ENCODE measurements at regions not wholly inside any gene's neighbourhood (a gene's known extent, or its start where the extent isn't known, plus 50 kb on each side); places are given as distances from the start of the nearest gene placed in this dataset.

DNA sequence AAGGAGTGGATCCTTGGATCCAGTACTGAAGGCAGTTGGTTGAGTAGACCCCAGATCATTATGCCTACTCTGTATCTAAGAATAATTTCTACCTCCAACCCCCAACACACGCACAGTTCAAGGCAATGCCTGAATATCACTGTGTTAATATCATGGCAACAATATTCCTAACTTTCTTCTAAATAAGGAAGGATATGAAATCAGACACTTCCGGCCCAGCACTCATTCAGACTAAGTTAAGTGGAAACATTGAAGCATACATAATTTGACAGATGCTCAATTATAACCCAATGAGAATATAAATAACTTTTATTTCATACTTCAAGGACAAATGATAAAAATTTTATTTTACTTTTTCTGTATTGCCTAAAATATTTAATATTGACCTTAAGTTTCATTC lies 153.6 kb upstream of the COL3A1 start:
- Histone ChIP-seq H4K20me1 (no peaks in the 10 kb centered on the region), H3K4me3 (no peak overlapping the region), H3K9ac (no peak overlapping the region), H3K36me3 (no peaks in the 10 kb centered on the region), H3K27ac (no peak overlapping the region), H3K4me2 (no peak overlapping the region), H3K27me3 (no peaks in the 10 kb centered on the region), H3K9me3 (replicated peaks in 1 of 11) (no peaks in the 10 kb centered on the region), H3K4me1 (peaks cover 0 to 10% (median 0%) of the 10 kb centered on the region in 10 experiments; a peak in 6 of 20 replicates)
- TF ChIP-seq Cebpa-rat (IDR thresholded peaks at IDR 0.05), result no peak

DNA sequence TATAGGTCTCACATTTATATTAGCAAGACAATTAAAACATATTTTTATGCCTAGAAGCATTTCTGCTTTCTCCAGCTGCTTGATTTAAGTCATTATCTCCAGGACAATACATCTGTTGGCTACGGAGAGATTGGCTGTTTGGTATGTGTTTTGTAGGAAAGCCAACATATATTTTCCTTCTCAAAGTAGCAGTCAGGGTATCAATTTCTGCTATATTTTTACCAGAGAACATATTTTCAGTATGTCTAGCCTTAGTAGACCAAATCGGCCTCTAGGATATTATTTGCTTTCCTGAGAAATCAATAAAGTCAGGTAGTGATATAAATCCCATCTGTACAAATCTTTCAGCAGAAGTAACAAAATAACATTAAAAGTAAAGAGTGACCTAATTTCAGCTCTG lies 150.0 kb upstream of the COL3A1 start:
- H3K9ac ChIP-seq, result no peak overlapping the region
- H3K4me1 ChIP-seq, result peaks cover 0 to under 1% (median 0%) of the 10 kb centered on the region in 10 experiments; a peak in 1 of 20 replicates
- no peak overlapping the region for H3K4me2 ChIP-seq
- no peak for TF ChIP-seq Cebpa-rat (IDR thresholded peaks at IDR 0.05)
- H3K4me3 ChIP-seq, result no peak overlapping the region
- no peak overlapping the region for H3K27ac ChIP-seq
- no peaks in the 10 kb centered on the region for H3K27me3 ChIP-seq
- H4K20me1 ChIP-seq, result no peaks in the 10 kb centered on the region
- no peaks in the 10 kb centered on the region for H3K36me3 ChIP-seq
- H3K9me3 ChIP-seq (replicated peaks in 1 of 11), result no peaks in the 10 kb centered on the region

GRCh38 chr2:188833331-188833730 lies 140.8 kb upstream of the COL3A1 start:
- no peaks in the 10 kb centered on the region for H4K20me1 ChIP-seq
- no peaks in the 10 kb centered on the region for H3K27me3 ChIP-seq
- no peak overlapping the region for H3K4me3 ChIP-seq
- no peak for TF ChIP-seq Cebpa-rat (IDR thresholded peaks at IDR 0.05)
- H3K4me2 ChIP-seq, result no peak overlapping the region
- H3K9me3 ChIP-seq (replicated peaks in 1 of 11), result peaks cover 9 to 23% (median 13%) of the 10 kb centered on the region in 11 experiments
- no peaks in the 10 kb centered on the region for H3K4me1 ChIP-seq
- no peak overlapping the region for H3K27ac ChIP-seq
- no peak overlapping the region for H3K9ac ChIP-seq
- no peaks in the 10 kb centered on the region for H3K36me3 ChIP-seq

DNA sequence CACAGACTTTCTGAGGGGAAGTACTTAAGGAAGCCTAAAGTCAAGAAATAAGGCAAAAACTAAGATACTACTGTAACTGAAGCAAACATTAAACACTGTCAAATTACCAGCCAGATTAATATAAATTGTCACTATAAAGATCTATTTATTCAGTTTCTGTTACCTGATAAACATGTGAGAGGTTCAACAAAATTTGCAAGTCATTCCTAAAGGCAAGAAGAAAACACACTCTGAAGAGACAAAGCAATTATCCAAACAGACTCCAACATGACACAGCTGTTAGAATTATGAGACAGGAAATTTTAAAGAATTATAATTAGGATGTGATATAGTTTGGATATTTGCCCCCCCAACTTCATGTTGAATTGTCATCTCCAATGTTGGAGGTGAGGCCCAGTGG lies 140.4 kb upstream of the COL3A1 start:
- Histone ChIP-seq H3K27me3 (no peaks in the 10 kb centered on the region), H3K27ac (no peak overlapping the region), H4K20me1 (no peaks in the 10 kb centered on the region), H3K4me3 (no peak overlapping the region), H3K36me3 (no peaks in the 10 kb centered on the region), H3K9ac (no peak overlapping the region), H3K4me1 (no peaks in the 10 kb centered on the region), H3K9me3 (replicated peaks in 1 of 11) (peaks cover 9 to 28% (median 15%) of the 10 kb centered on the region in 11 experiments), H3K4me2 (no peak overlapping the region)
- TF ChIP-seq Cebpa-rat (IDR thresholded peaks at IDR 0.05), result no peak

- no peak overlapping the region for H3K27ac ChIP-seq
- no peaks in the 10 kb centered on the region for H3K36me3 ChIP-seq
- no peaks in the 10 kb centered on the region for H3K4me1 ChIP-seq
- no peak overlapping the region for H3K4me2 ChIP-seq
- peaks cover 6 to 28% (median 16%) of the 10 kb centered on the region in 11 experiments for H3K9me3 ChIP-seq (replicated peaks in 1 of 11)
- no peaks in the 10 kb centered on the region for H4K20me1 ChIP-seq
- H3K4me3 ChIP-seq, result no peak overlapping the region
- no peak overlapping the region for H3K9ac ChIP-seq
- no peaks in the 10 kb centered on the region for H3K27me3 ChIP-seq
- TF ChIP-seq Cebpa-rat (IDR thresholded peaks at IDR 0.05), result no peak
These were observed 139.2 kb upstream of the COL3A1 start for GRCh38 chr2:188835006-188835405.

DNA sequence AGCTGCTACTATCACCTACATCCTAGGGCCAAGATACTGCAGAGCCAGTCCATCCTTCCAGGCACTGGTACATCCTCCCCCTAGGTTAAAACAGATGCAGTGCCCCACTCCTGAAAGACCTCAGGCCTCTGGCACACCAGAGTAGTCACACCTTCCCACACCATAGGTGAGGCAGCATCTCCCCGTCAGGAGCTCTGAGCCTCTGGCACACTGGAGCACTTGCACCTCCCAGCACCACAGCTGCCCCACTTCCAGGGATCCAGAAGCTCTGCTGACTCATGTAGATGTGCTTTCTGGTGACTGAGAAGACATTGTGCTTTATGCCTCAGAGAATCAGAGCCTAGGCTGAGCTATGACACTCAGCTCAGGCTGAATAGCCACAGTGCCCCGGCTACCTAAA lies 138.4 kb upstream of the COL3A1 start:
- no peak overlapping the region for H3K4me3 ChIP-seq
- no peak overlapping the region for H3K27ac ChIP-seq
- H3K4me2 ChIP-seq, result no peak overlapping the region
- no peaks in the 10 kb centered on the region for H3K27me3 ChIP-seq
- no peaks in the 10 kb centered on the region for H3K36me3 ChIP-seq
- H3K9ac ChIP-seq, result no peak overlapping the region
- H3K9me3 ChIP-seq (replicated peaks in 1 of 11), result peaks cover 0 to 20% (median 10%) of the 10 kb centered on the region in 11 experiments; a peak in 15 of 22 replicates
- no peaks in the 10 kb centered on the region for H3K4me1 ChIP-seq
- no peak for TF ChIP-seq Cebpa-rat (IDR thresholded peaks at IDR 0.05)
- no peaks in the 10 kb centered on the region for H4K20me1 ChIP-seq

- H3K4me2 ChIP-seq, result no peak overlapping the region
- H3K36me3 ChIP-seq, result no peaks in the 10 kb centered on the region
- no peak for TF ChIP-seq Cebpa-rat (IDR thresholded peaks at IDR 0.05)
- no peaks in the 10 kb centered on the region for H3K27me3 ChIP-seq
- no peak overlapping the region for H3K4me3 ChIP-seq
- peaks cover 0 to 8% (median 0%) of the 10 kb centered on the region in 11 experiments; a peak in 5 of 22 replicates for H3K9me3 ChIP-seq (replicated peaks in 1 of 11)
- no peaks in the 10 kb centered on the region for H4K20me1 ChIP-seq
- H3K27ac ChIP-seq, result no peak overlapping the region
- no peak overlapping the region for H3K9ac ChIP-seq
- no peaks in the 10 kb centered on the region for H3K4me1 ChIP-seq
These were observed 128.5 kb upstream of the COL3A1 start for GRCh38 chr2:188845692-188846091.

DNA sequence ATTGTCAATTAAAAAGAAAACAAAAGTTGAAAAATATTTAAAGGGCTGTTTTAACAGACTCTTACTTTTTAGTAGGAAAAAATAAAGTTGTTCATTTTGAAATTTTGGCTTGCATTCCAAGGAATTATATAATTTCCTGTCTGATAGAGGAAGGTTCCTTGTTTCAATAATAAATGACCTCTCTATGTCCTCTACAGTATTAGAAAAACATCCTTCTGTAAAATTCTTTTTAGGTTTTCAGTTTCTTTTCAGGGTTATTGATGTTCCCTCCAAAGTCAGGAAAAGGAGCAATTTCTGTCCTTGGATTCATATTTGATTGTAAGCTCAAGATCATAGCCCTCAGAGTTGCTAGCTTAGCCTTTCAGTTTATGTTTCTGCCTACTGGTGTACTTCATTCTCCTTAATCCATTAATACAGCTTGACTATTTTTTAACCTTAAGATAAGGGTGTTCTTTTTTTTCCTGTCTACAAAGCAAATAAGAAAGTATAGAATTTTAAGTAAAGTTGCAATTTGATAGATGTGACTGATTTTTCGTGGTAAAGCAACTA lies 125.2 kb upstream of the COL3A1 start:
- Histone ChIP-seq H3K36me3 (no peaks in the 10 kb centered on the region), H3K27me3 (no peaks in the 10 kb centered on the region), H3K4me3 (no peak overlapping the region), H4K20me1 (no peaks in the 10 kb centered on the region), H3K4me1 (no peaks in the 10 kb centered on the region), H3K27ac (no peak overlapping the region), H3K9me3 (replicated peaks in 1 of 11) (no peaks in the 10 kb centered on the region), H3K4me2 (no peak overlapping the region), H3K9ac (no peak overlapping the region)
- TF ChIP-seq Cebpa-rat (IDR thresholded peaks at IDR 0.05), result no peak

GRCh38 chr2:188850786-188851185 lies 123.4 kb upstream of the COL3A1 start:
- Histone ChIP-seq H4K20me1 (no peaks in the 10 kb centered on the region), H3K4me2 (no peak overlapping the region), H3K9me3 (replicated peaks in 1 of 11) (no peaks in the 10 kb centered on the region), H3K4me1 (no peaks in the 10 kb centered on the region), H3K9ac (no peak overlapping the region), H3K27me3 (no peaks in the 10 kb centered on the region), H3K4me3 (no peak overlapping the region), H3K36me3 (no peaks in the 10 kb centered on the region), H3K27ac (no peak overlapping the region)
- no peak for TF ChIP-seq Cebpa-rat (IDR thresholded peaks at IDR 0.05)

DNA sequence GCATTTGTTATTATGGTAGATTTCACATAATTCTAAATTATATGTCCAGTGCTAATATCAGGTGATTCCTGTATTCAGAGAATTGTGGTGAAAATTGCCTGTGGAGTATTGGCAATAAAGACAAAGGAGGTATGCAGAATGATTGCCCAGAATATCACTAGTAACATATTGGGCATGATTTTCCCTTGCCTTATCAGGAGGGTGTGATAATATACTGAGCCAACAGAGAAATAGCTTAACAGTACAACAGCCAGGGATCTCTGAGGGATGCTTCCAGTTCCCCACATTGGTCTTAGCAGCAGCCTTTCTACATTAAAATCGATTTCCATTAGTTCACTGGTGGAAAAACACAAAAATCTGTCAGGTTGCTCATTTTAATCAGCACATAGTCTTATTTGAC lies 122.9 kb upstream of the COL3A1 start:
- Histone ChIP-seq H3K9ac (no peak overlapping the region), H3K27ac (no peak overlapping the region), H3K4me2 (no peak overlapping the region), H4K20me1 (no peaks in the 10 kb centered on the region), H3K36me3 (no peaks in the 10 kb centered on the region), H3K27me3 (no peaks in the 10 kb centered on the region), H3K4me1 (no peaks in the 10 kb centered on the region), H3K4me3 (no peak overlapping the region), H3K9me3 (replicated peaks in 1 of 11) (no peaks in the 10 kb centered on the region)
- TF ChIP-seq Cebpa-rat (IDR thresholded peaks at IDR 0.05), result no peak

All from BLaER1 treated with 17β-estradiol and CSF1 and Interleukin-3, amounts not matched to agents 10 nM and 100 nM (cell line).